ENCODE measurements at regions not wholly inside any gene's neighbourhood (a gene's known extent, or its start where the extent isn't known, plus 50 kb on each side); places are given as distances from the start of the nearest gene placed in this dataset.

- DNase-seq, result no peak
These were observed 51.5 kb upstream of the TMEM158 start for GRCh38 chr3:45277636-45278035.

DNA sequence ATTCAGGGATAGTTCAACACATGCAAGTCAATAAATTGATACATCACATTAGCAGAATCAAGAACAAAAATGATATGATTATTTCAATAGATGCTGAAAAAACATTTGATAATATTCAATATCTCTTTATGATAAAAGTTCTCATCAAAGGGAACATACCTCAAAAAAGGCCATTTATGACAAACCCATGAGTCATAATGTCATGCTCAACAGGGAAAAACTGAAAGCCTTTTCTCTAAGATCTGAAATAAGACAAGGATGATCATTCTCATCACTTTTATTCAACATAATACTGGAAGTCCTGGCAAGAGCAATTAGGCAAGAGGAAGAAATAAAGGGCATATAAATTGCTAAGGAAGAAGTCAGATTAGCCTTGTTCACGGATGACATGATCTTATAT, 54.1 kb upstream of the TMEM158 start:
- DNase-seq, result no peak

DNA sequence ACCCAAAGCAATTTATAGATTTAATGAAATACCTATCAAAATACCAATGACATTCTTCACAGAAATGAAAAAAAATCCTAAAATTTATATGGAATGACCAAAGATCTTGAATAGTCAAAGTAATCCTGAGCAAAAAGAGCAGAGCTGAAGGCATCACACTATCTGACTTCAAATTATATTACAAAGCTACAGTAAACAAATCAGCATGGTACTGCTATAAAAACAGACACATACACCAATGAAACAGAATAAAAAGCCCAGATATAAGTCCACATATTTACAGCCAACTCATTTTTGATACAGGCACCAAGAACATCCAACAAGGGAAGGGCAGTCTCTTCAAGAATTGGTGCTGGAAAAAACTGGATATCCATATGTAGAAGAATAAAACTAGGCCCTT, 54.9 kb upstream of the TMEM158 start:
- no peak for DNase-seq

GRCh38 chr3:45283471-45283870, 57.4 kb upstream of the TMEM158 start:
- no peak for DNase-seq

DNA sequence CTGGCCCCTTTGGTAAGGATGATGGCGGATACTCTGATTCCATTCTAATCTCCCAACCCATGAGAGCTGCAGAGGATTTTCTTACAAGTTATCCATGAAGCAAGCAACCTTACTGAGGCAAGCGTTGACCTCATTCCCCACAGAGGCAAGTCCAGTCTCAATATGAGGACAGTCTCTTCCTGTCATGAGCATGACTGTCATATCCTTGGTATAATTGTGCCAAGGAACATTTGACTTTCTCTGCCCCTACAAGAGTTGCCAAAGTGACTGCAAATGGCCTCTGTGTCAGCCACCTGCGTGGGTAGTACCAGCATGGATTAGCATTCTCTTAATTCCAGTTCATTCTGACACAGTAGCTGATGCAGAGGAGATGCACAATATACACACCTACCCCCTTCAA, 71.2 kb upstream of the TMEM158 start:
- no peak for DNase-seq

- DNase-seq, result no peak
These were observed 76.4 kb upstream of the TMEM158 start for GRCh38 chr3:45302470-45302869.

DNA sequence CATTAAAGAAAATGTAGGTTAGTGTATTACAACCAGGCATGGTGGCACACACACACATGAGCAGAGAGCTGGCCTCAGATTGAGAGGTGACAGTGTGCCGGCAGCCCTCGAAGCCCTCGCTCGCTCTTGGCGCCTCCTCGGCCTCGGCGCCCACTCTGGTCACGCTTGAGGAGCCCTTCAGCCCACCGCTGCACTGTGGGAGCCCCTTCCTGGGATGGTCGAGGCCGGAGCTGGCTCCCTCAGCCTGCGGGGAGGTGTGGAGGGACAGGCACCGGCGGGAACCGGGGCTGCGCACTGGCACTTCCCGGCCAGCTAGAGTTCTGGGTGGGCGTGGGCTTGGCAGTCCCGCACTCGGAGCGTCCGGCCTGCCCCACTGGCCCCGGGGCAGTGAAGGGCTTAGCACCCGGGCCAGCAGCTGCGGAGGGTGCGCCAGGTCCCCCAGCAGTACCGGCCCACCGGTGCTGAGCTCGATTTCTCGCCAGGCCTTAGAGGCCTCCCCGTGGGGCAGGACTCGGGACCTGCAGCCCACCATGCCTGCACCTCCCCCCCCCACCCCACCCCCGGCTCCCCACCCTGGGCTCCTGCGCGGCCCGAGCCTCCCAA, 80.4 kb upstream of the TMEM158 start:
- DNase-seq, result no peak

GRCh38 chr3:45309876-45310275, 78.5 kb upstream of the LARS2 start:
- no peak for DNase-seq

GRCh38 chr3:45311327-45311726, 77.0 kb upstream of the LARS2 start:
- DNase-seq, result no peak

DNA sequence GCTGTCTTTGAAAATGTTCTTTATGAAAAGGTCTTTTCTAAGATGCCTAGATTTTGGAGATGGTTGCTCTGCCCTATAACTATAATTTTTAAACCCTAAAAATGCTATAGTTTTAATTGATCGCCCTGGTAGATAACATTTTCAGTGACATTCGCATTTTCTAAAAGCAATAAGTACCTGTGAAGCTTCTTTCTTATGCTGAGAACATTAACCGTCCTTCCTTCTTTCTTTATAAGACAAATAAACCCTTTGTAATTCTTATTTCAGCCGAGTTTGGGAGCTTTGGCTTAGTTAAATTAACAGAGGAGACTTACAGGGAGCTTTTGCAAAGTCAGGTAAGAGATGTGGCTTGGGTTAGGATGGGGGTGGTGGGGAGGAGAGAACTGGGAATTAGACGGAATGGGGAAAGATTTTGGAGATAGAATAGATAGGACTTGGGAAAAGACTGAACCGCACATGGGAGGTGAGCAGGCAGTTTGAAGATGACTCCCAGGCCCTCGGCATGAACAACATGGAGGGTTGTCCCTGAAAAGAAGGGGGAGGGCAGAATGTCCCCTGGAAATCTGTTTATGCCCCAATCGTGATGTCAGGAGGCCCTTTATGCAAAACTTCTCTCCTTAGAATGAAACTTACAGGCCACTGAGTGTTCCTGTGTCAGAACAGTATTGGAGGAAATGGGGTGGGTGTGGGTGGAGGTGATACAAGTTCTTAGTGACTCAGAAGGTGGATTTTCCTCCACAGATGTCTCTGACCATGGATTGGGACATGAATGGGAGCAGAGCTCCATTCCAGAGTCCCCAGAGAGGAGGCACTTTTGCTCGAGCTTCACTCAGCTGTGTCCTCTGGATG, 76.2 kb upstream of the LARS2 start:
- no peak for DNase-seq

- DNase-seq, result no peak
These were observed 75.4 kb upstream of the LARS2 start for GRCh38 chr3:45312836-45313493.

DNA sequence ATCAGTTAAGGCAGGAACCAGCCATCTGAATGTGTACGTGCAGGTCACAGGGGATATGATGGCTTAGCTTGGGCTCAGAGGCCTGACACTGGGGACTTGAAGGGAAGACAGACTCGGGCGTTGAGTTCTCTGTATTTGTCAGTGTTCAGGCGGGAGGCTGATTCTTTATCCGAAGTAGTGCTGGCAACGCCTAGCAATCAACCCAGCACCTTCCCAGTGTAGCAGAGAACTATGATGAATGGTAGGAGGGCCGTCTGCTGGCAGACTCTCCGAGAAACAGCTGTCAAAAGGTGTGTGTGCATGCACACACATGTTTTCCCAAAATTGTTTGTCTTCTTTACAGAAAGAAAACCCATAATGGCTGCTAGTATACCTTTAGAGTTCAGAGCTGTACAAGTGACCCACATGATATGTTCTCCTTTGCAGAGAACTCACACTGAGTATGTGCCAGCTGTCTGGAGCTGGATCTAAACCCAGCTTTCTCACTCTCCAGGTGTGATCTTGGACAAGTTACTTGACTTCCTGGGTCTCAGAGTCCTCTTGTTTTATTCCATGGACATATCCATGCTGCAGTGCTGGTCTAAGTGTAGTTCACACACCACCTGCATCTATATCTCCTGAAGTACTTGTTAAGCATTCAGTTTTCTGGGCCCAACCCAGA, 74.5 kb upstream of the LARS2 start:
- no peak for DNase-seq

DNA sequence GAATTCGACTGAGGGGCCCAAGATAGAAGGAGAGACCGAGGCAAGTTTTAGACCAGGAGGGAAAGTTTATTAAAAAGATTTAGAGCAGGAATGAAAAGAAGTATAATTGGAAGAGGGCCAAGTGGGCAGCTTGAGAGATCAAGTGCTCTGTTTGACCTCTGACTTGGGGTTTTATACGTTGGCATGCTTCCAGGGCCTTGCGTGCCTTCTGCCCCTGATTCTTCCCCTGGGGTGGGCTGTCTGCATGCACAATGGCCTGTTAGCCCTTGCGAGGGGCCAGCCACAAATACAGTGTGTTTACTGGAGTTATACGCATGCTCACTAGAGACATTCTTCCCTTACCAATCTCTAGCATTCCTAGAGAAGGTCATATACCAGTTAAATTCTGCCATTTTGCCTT, 70.7 kb upstream of the LARS2 start:
- DNase-seq, result no peak

- no peak for DNase-seq
These were observed 69.7 kb upstream of the LARS2 start for GRCh38 chr3:45318689-45319088.

DNA sequence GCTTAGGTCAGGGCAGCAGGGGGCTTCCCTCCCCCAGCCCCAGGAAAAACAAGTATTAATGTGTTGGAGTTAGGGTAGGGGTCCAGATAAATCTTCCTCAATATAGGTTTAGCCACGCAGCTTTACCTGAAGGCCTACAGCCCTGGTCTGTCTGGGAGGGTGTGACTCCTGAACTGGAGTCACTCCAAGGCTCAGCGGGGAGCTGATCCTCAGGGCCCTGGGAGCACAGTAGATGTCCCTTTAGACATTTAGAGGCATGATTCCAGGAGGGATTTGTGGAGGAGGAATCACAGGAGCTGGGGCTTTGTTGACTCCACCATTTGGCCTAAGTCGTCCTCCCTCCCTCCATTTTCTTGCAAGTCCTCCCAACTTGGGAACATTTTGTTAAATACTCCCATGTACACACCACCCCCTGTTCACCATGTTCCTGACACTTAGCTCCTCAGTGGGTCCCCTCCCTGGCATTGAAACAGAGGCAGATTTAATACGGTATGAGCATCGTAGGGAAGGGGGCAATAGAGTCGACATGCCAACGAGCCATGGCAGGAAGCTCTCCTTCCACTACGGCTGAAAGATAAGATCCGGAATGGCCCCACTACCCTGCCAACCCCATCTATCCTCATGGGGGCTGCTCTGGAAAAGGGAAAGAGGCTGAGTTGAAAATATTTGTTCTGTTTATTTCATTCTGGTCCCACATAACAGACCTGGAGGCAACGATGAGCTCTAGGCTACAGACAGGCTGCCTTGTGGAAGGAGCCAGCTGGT, 69.0 kb upstream of the LARS2 start:
- DNase-seq, result no peak

DNA sequence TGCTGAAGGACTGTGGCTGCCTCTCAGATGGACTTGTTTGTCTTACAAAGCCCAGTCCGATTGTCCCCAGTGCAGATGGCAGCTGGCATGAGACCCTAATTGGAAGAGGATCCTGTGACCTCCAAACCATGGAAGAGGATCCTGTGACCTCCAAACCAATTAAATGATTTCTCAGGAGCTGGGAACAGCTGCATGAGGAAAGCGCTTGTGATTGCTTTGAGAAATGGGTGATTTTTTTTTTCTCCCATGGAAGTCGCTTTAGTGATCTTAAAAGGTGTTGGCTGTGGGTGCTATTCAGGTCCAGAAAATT, 68.4 kb upstream of the LARS2 start:
- DNase-seq, result no peak

DNA sequence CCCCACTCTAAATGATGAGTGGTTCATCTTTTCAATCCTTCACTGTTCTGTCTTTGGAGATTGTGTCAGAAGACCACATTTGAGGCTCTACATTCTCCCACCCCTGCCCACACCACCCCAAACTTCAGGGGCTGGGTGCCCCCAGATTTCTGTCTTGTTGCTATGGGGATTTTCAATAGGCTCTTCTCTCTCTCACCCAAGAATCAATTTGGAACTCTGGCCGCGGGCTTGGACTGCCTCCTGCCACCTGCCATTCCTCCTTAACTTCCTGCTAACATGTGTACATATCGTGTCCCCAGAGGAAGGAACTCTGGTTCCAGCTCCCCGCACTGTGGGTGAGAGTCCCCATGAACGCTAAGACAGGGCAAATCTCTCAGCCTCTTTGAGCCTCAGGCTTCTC, 67.4 kb upstream of the LARS2 start:
- DNase-seq, result no peak

GRCh38 chr3:45321607-45322391, 66.6 kb upstream of the LARS2 start:
- DNase-seq, result peak; percentile 82

DNA sequence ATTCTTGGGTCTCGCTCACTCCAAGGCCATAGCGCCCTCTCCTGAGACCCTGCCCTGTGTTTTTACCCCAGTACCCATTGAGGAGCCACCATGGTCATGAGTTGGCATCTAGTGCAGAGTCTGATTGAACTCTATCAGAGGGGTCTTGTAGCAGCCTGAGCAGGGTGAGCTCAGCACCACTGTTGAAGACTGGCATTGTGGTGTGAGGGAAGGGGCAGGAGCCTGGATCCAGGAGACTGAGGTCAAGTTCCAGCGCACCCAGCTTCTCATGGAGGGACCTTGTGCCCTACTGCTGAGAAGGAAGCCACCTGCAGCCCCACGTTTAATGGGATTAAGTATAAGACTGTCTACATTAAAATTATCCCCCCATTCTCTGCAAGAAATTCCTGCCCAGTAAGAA, 65.8 kb upstream of the LARS2 start:
- no peak for DNase-seq

GRCh38 chr3:45325676-45326075, 62.7 kb upstream of the LARS2 start:
- DNase-seq, result no peak

DNA sequence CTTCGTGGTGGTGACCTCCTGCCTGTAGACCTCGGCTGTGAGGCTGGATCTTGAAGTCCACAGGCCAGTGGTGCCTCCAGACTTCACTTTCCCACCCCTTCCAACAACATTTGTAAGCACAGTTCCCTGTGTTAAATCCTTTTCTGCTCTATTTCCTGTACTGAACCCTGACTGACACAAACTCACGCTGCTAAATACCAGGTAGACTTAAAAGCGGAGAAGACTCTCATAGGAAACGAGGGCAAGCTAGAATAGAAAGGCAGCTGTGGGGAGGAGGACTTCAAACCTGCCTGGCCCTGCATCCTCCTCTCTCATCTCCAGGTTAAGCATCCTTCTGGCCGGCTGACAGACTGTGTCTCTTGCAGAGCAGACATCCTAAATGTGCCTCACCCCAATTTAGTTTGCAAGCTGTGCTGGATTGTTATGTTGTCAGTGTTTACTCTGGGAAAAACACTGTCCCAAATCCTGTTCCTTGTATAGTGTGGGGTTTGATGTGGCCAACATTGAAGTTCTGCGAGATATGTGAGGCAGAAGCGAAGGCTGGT, 58.5 kb upstream of the LARS2 start:
- DNase-seq, result no peak

All from RPMI8226 (cell line).